Glutamatergic neuron (in vitro differentiated cells): ENCODE measurements at regions not wholly inside any gene's neighbourhood (a gene's known extent, or its start where the extent isn't known, plus 50 kb on each side); places are given as distances from the start of the nearest gene placed in this dataset.

Source experiments
- DNase-seq: peaks from one replicate; pipeline ENCODE4 v3.0.0; 2022
- H3K27ac Mint-ChIP-seq: one replicate; pipeline ENCODE4 v1.8.0; 2020; ENCODE audit warnings: mild to moderate bottlenecking, mixed read lengths, inconsistent platforms; ENCODE audit not compliant: unreplicated experiment
- H3K27me3 Mint-ChIP-seq: one replicate; pipeline ENCODE4 v1.8.0; 2020; ENCODE audit warnings: mild to moderate bottlenecking, moderate library complexity, mixed read lengths, inconsistent platforms; ENCODE audit not compliant: unreplicated experiment
- H3K36me3 Mint-ChIP-seq: one replicate; pipeline ENCODE4 v1.8.0; 2020; ENCODE audit warnings: mild to moderate bottlenecking, mixed read lengths, inconsistent platforms; ENCODE audit not compliant: unreplicated experiment
- H3K4me1 Mint-ChIP-seq: one replicate; pipeline ENCODE4 v1.8.0; 2020; ENCODE audit warnings: mild to moderate bottlenecking, low read depth, mixed read lengths, inconsistent platforms; ENCODE audit not compliant: unreplicated experiment
- H3K4me3 Mint-ChIP-seq: one replicate; pipeline ENCODE4 v1.8.0; 2020; ENCODE audit warnings: mild to moderate bottlenecking, mixed read lengths, inconsistent platforms; ENCODE audit not compliant: unreplicated experiment
- H3K9me3 Mint-ChIP-seq: one replicate; pipeline ENCODE4 v1.8.0; 2020; ENCODE audit warnings: mild to moderate bottlenecking, moderate library complexity, mixed read lengths, inconsistent platforms; ENCODE audit not compliant: unreplicated experiment
- CTCF ChIP-seq: fragments of 200-600 bp; sonication (generic); IDR thresholded peaks from one replicate; pipeline ENCODE4 v1.5.0; 2021; ENCODE audit not compliant: partially characterized antibody, unreplicated experiment

- Mint-ChIP-seq H3K4me1 (peaks cover 2% of the 10 kb centered on the region), H3K36me3 (no peaks in the 10 kb centered on the region), H3K27me3 (peaks cover 1% of the 10 kb centered on the region), H3K27ac (no peak overlapping the region), H3K4me3 (no peak overlapping the region), H3K9me3 (no peaks in the 10 kb centered on the region)
- TF ChIP-seq CTCF: no peak
- DNase-seq: no peak
Measured at GRCh38 chr10:3701491-3701890, 83.5 kb downstream of the KLF6 start.

GRCh38 chr10:3700531-3701076 lies 84.4 kb downstream of the KLF6 start:
- Mint-ChIP-seq H3K9me3 (no peaks in the 10 kb centered on the region), H3K4me3 (no peak overlapping the region), H3K27me3 (peaks cover 1% of the 10 kb centered on the region), H3K27ac (no peak overlapping the region), H3K4me1 (peaks cover 2% of the 10 kb centered on the region), H3K36me3 (no peaks in the 10 kb centered on the region)
- no peak for DNase-seq
- no peak for TF ChIP-seq CTCF

- H3K27me3 Mint-ChIP-seq: peaks cover 1% of the 10 kb centered on the region
- no peaks in the 10 kb centered on the region for H3K9me3 Mint-ChIP-seq
- H3K36me3 Mint-ChIP-seq: no peaks in the 10 kb centered on the region
- H3K27ac Mint-ChIP-seq: peak overlapping the region; percentile 24
- TF ChIP-seq CTCF: no peak
- no peak overlapping the region for H3K4me3 Mint-ChIP-seq
- DNase-seq: no peak
- peaks cover 2% of the 10 kb centered on the region for H3K4me1 Mint-ChIP-seq
Measured at GRCh38 chr10:3699916-3700315, 85.1 kb downstream of the KLF6 start.

GRCh38 chr10:3698312-3698711 lies 86.7 kb downstream of the KLF6 start:
- Mint-ChIP-seq H3K4me1 (peaks cover 2% of the 10 kb centered on the region), H3K27me3 (peaks cover 1% of the 10 kb centered on the region), H3K4me3 (no peak overlapping the region), H3K27ac (no peak overlapping the region), H3K9me3 (no peaks in the 10 kb centered on the region), H3K36me3 (no peaks in the 10 kb centered on the region)
- DNase-seq: no peak
- TF ChIP-seq CTCF: no peak

- Mint-ChIP-seq H3K36me3 (no peaks in the 10 kb centered on the region), H3K9me3 (no peaks in the 10 kb centered on the region), H3K27ac (no peak overlapping the region), H3K27me3 (peaks cover 1% of the 10 kb centered on the region), H3K4me3 (no peak overlapping the region), H3K4me1 (no peaks in the 10 kb centered on the region)
- DNase-seq: no peak
- TF ChIP-seq CTCF: no peak
Measured at GRCh38 chr10:3693698-3694080, 91.3 kb downstream of the KLF6 start.
